DMS153 (cell line): ENCODE measurements at regions not wholly inside any gene's neighbourhood (a gene's known extent, or its start where the extent isn't known, plus 50 kb on each side); places are given as distances from the start of the nearest gene placed in this dataset.

Experiments used
- DNase-seq: peaks from one replicate; lab custom pipeline; 2025; lab: John Stamatoyannopoulos, UW

- no peak for DNase-seq
Measured at GRCh38 chr20:40542065-40542464, 147.0 kb downstream of the MAFB start.

GRCh38 chr20:40540166-40540565, 148.9 kb downstream of the MAFB start:
- no peak for DNase-seq

- no peak for DNase-seq
Measured at GRCh38 chr20:40538131-40538530, 150.9 kb downstream of the MAFB start.

DNA sequence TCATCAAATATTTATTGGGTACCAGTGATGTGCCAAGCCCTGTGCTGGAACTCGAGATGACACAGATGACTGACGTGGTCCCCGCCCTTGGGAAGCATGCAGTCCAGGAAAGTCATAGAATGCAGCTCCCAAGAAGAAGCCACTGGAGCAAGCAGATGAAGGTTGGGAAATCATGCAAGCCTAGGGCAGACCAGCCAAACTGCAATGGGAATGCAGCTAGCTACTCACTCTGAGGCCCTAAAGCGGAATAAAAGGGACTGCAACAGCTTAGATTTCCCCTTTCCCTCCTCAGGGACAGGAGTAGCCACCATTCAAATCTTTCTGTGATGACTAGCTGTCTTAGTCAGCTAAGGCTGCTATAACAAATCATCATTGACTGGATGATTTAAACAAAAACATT, 152.2 kb downstream of the MAFB start:
- no peak for DNase-seq

DNA sequence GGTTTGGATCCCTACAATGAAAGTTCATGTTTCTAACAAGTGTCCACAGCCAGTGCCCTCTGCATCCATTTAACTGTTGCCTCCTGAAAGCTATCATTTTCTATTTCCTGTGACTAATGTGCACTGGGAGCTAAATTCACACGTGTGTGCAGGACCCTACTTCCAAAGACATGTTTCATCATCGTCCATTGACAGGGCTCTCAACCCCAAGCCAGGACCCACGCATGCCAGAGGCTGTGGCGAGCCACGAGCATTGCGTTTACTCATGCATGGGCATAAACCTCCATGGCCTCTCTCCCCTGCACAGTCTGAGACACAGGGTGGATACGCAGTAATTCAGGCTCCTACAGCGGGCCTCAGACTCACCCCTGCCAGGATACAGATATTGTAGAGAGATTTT, 153.2 kb downstream of the MAFB start:
- DNase-seq = no peak

- no peak for DNase-seq
Measured at GRCh38 chr20:40532103-40532502, 156.9 kb downstream of the MAFB start.

GRCh38 chr20:40525351-40525750, 163.7 kb downstream of the MAFB start:
- DNase-seq = no peak

- DNase-seq = no peak
Measured at GRCh38 chr20:40524071-40524470, 165.0 kb downstream of the MAFB start.

DNA sequence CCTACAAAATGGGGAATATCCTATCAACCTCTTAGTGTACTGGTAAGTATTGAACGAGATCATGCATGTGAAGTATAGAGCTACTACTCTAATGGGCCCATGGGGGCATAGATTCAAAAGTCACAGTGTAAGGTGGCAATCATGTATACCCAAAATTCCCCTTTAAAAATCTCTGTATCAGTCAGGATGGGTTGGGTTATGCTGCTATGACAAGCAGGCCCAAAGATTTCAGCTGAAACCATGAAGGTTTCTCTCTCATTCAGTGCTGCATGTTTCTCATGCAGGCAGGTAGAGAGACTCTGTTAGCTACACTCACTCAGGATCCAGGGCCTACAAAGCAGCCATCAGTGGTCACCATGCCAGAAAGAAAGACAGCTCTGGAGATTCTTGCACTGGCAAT, 166.6 kb downstream of the MAFB start:
- no peak for DNase-seq

- DNase-seq = no peak
Measured at GRCh38 chr20:40521962-40522361, 167.1 kb downstream of the MAFB start.

GRCh38 chr20:40519918-40520317, 169.1 kb downstream of the MAFB start:
- no peak for DNase-seq

DNA sequence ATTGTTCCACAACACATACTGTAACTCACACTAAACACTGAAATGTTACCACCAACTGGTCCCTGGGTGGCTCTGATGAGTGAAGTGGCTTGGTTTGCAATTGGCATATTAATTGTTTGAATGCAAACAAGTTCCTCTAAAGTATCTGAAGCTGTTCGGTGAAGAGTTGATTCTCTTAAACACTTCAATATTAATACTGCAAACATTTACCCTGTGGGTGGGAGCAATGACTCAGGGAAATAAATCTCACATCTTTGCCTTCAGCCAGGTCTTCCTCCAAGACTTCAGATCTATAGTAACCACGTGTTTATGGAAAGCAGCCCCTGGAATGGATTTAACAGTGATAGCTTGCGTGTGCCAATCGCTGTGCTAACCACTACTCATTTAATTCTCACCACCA, 176.0 kb downstream of the MAFB start:
- DNase-seq = no peak

GRCh38 chr20:40512591-40512990, 176.4 kb downstream of the MAFB start:
- no peak for DNase-seq

- DNase-seq = no peak
Measured at GRCh38 chr20:40511478-40511877, 177.6 kb downstream of the MAFB start.

- DNase-seq = no peak
Measured at GRCh38 chr20:40510622-40511021, 178.4 kb downstream of the MAFB start.

GRCh38 chr20:40508821-40509220, 180.2 kb downstream of the MAFB start:
- no peak for DNase-seq

DNA sequence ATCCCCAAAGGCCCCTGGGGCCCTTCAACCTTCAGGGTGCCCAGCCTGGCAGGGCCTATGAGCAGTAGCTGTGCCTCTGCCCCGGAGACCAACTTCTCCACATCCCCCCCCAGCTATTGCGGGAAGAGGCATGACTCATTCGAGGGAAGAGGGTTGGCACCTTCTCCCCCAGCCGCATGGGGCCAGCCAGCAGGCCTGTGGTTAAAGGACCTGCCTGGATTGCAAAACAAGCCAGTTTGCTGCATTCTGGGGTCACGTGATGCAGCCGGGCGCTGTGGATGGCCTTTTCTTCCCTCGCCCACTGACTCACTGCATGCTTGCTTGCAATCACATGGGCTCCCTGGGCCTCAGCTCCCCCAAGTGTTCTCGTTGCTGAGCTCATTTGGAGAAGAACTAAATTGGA, 182.5 kb downstream of the MAFB start:
- DNase-seq = no peak

DNA sequence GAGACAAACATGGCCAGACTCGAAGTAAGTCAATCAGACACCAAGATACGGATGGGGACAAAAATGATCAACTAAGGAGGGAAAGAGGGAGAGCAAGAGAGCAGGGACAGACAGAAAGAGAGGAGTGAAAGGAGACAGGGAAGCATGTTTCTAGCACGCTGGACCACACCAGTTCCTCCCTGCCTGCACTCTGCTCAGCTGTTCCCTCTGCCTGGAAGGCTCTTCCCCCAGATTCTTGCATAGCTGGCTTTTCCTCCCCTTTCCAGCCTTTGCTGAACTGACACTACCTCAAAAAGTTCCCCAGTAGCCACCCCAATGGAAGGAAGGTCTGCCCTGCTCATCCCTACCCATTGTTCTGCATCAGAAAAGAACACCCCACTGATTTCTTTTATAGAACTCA, 185.9 kb downstream of the MAFB start:
- no peak for DNase-seq

- DNase-seq = no peak
Measured at GRCh38 chr20:40502576-40502975, 186.5 kb downstream of the MAFB start.

GRCh38 chr20:40499391-40499790, 189.6 kb downstream of the MAFB start:
- no peak for DNase-seq

DNA sequence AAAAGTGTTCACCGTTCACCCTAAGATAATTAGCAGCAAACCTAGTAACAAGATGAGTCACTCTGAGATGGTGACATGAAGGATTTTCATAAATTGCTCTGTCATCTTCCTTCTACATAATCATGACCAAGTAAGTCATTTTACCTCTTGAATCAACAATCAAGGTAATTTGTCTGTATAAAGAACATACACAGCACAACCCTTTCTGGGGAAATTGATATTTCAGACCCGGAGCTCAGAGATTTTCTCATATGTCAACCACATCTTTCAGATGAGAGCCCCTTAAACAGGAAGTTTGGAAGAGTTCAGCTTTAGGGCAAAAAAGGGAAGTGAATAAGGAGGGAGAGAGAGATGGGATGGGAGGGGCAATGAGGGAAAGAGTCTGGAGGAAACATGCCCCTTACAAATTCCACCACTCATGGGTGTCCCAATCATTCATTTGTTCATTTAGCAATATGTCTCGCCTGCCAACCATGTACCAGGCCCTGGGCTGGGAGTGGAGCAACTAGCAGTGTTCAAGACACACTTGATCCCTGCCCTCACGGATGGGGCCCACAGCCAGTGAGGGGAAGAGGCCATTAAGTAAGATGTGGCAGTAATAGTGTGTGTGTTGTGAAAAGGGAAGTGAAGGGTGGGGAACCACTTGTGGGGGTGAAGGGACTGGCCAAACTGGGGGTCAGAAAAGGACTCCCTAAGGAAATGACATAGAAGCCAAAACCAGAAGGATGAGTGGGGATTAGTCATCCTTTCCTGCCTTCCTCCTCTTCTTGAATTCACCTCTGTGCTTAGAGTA, 190.9 kb downstream of the MAFB start:
- DNase-seq = no peak

GRCh38 chr20:40495956-40496355, 193.1 kb downstream of the MAFB start:
- DNase-seq = no peak

DNA sequence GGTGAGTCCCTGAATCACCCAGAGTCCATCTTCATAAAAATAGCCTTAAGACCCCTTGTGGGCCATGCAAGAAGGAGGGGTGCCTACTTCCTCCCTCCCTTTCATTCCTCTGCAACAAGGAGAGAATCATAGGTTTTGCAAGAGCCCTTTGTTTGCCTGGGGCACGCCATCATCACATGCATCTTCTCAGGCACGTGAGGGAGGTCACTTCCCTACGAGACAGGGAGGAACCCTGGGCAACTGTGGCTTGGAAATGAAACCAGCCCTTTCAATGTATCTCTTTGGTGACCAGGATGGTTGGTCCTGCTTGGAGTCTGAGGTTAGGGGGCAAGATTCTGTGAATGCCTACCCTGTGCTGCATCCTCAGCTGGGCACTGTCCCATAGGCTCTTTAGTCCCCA, 194.8 kb downstream of the MAFB start:
- DNase-seq = no peak

DNA sequence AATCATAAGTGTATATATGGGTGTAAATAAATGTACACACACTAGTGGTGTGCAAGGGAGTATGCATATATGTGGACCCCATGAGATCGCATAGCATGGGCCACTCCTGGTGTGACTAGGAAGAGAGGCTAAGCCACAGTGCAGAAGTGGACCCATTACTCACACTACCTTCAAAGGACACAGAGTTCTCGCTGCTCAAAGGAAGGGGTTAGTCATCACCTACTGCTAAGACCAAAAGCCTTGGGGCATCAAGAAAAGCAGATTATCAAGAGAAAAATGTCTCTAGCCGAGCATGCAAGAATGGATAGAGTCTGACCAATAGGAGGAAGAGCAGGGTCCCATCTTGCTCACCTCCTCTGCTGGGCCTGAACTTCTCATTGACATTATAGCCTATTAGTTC, 195.5 kb downstream of the MAFB start:
- no peak for DNase-seq
